Right lobe of liver (tissue), 4 donors: ENCODE measurements at regions not wholly inside any gene's neighbourhood (a gene's known extent, or its start where the extent isn't known, plus 50 kb on each side); places are given as distances from the start of the nearest gene placed in this dataset.

Source experiments
- POLR2A ChIP-seq: fragments of 450-650 bp; IDR thresholded peaks from one replicate; pipeline ENCODE4 v1.6.1; 2017; ENCODE audit warnings: antibody characterized with exemption, mild to moderate bottlenecking
- TF ChIP-seq, protein P1 (sequence below), 4 donors: fragments of 200-600 bp in 3 of 4; fragments of 450-650 bp in 1 of 4; IDR thresholded peaks; one replicate each; pipeline versions ENCODE4 v1.5.1 to v1.8.0; 2016 to 2022; ENCODE audit warnings: antibody characterized with exemption in 4 of 4, mild to moderate bottlenecking in 2 of 4
- donor health status: DM: no; HTN: no; CAD: no.
- donor health status: DM: no; HTN: no; CAD: no.
- donor health status: DM: no; HTN: yes; CAD: no.

DNA sequence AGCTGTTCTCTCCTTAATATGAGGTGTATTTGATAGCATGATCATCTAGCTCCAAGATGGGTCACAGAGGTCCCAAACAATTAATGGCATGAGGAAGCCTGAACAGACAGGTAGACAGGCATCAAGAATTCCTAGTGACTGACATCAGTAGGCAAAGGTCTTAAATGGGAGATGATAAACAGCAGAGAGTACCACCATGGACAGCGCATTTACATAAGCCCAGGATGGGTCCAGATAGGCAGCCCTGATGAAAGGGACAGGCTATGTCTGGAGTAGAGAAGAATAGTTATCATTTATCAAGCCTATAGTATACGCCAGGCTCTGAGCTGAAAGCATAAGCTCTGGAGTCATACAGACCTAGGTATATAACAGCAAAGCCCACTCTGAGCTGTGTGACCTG lies 434.7 kb upstream of the SETBP1 start:
- TF ChIP-seq, protein P1, sequence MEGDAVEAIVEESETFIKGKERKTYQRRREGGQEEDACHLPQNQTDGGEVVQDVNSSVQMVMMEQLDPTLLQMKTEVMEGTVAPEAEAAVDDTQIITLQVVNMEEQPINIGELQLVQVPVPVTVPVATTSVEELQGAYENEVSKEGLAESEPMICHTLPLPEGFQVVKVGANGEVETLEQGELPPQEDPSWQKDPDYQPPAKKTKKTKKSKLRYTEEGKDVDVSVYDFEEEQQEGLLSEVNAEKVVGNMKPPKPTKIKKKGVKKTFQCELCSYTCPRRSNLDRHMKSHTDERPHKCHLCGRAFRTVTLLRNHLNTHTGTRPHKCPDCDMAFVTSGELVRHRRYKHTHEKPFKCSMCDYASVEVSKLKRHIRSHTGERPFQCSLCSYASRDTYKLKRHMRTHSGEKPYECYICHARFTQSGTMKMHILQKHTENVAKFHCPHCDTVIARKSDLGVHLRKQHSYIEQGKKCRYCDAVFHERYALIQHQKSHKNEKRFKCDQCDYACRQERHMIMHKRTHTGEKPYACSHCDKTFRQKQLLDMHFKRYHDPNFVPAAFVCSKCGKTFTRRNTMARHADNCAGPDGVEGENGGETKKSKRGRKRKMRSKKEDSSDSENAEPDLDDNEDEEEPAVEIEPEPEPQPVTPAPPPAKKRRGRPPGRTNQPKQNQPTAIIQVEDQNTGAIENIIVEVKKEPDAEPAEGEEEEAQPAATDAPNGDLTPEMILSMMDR (IDR thresholded peaks at IDR 0.05), result no peak
- no peak for TF ChIP-seq POLR2A
